Stimulated activated CD8-positive, alpha-beta memory T cell treated with anti-CD3 and anti-CD28 coated beads, Interleukin-7, amount 100 ng/mL, for 4 hours (primary cell): ENCODE measurements at regions not wholly inside any gene's neighbourhood (a gene's known extent, or its start where the extent isn't known, plus 50 kb on each side); places are given as distances from the start of the nearest gene placed in this dataset.
"Not testable (repeated sequence)": the region's sequence is repeated elsewhere in the genome, so short reads cannot be mapped to it uniquely, and the experiment has no call there.

Source experiments
- DNase-seq, 2 donors: peaks; one replicate each; pipeline ENCODE4 v3.0.0-alpha.2; 2020; ENCODE audit warnings: low read depth in 2 of 2

DNA sequence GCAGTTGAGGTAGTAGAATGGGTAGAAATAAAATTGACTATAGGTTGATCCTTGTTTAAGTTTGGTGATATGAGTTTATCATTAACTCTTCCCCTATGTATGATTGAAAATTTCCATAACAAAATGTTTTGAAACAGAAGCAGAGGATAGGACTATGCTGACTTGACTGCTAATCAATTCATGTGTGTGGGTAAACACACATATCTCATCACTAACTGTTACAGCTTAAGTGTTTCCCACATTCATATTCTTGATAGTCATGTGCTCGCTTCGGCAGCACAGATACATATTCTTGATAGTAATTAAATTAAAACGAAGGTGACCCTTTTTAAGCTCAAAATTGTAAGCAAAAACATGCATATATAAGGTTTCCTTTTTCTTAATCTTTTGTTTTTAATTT, 68.2 kb upstream of the SAMSN1 start:
- no peak for DNase-seq

DNA sequence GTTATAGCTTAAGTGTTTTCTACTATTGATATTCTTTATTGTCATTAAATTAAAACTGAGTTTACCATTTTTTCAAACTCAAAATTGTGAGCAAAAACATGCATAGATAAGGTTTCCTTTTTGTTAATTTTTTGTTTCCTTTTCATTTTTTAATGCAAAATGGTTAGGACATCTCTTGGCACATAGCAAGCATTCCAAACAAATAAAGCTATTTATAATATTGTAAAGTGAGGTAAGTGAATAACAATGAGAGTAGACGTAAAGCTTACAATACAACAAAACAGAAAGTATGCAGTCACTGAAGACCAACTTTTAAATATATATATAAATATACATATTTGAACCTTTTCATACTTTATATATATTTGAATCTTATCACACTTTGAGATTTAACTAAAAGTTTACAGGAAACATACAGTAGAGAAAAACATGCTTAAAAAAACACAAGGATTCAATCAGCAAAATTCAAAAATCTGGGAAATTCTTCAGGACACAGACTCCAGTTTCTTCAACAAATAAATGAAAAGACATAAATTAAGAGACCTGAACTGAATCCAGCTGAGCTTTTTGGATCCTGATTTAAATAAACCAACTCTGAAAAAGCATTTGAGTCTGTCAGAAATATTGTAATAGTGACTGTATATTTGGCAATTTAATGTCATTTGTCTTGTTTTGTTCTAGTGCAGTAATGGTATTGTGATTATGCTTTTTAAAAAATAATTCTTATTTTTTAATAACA, 67.5 kb upstream of the SAMSN1 start:
- DNase-seq: no peak

DNA sequence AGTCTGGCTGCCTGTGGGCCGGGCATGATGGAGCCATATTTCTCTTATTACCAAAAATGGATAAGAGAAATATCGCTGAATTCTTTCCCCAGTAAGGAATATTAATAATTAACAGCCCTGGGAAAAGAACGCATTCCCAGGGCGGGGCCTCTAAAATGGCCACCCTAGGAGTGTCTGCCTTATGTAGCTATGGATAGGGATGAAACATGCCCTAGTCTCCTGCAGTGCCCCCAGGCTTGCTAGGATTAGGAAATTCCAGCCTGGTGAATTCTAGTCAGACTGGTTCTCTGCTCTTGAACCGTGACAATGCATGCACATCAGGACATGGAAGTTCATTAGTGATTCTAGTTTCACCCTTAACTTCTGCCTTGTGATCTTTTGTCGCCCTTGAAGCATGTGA, 64.0 kb upstream of the SAMSN1 start:
- DNase-seq: not testable (repeated sequence)

DNA sequence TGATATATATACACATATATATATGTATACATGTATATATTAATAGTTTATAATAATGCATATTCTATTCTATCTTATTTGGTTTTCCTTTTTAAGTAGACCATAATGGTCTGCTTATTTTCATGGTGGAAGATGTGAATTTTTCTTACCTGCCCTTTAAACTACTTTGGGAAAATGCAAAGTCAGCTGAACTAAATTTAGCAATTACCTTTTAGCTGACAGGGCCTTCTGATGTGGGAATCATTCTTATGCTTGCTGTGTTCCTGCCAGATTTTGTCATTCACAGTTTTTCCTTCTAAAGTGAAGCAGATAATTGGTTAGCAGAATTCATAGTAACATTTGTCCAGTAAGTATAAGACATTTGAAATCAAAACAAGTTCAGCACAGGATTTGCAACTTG, 63.2 kb upstream of the SAMSN1 start:
- DNase-seq: no peak

DNA sequence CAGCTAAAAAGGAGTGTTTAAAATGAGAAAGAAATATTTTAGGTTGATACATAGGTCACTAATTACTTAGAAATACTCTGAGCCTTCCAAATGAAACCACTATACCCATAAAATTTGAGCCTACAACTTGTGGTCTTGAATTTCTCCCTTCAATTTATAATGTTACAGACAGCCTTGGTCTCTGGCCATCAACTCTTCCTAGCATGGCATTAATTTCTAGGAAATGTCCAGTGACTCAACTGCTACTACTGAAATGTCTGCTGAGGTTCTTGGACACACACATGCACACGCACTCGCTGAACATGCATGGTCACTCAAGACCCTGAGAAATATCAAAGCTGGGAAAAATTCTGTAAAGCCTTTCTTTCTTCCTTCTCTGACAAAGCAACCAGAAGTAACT, 61.1 kb upstream of the SAMSN1 start:
- DNase-seq: no peak

DNA sequence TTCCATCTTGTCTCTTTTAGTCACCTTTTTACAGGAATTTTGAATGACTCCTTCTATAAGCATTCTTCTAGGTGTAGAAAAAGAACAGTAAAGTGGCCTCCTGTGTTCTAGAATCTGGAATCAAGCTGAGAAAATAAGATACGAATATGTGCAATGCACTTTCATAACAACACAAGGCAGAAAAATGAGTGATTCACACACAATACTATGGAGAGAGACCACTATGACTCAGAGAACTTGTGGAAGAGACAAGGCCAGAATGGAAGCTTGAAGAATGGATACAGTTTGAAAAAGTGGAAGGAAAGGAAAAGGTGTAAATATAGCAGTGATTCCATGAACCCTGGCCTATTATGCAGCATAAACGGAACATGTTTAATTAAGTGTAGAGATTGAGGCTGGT, 57.1 kb upstream of the SAMSN1 start:
- DNase-seq: no peak

DNA sequence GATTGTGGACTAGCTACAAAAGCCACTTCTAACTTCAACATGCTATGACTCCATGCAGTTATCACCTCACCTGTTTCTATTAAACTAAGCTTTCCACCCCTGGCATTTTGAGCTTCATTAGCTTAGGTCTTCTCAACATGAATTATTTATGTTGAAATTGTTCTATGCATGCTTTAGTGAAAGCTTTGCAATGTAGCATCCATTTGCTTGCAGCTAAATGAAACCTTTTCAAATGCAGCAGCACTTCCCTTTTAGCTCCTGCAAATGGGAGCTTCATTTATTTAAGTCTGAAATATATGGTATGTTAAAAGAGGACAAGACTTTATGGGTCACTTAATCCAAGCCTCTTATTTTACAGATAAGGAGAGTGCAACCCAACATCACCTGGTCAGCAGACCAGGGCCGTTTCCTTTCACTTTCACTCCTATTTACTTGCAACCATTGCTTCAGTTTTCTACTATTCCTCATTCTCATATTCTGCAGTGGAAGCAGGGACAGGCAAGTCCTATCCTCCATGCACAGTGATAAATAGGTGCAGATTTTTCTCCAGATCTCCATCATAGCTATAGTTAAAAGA, 56.4 kb upstream of the SAMSN1 start:
- no peak for DNase-seq

DNA sequence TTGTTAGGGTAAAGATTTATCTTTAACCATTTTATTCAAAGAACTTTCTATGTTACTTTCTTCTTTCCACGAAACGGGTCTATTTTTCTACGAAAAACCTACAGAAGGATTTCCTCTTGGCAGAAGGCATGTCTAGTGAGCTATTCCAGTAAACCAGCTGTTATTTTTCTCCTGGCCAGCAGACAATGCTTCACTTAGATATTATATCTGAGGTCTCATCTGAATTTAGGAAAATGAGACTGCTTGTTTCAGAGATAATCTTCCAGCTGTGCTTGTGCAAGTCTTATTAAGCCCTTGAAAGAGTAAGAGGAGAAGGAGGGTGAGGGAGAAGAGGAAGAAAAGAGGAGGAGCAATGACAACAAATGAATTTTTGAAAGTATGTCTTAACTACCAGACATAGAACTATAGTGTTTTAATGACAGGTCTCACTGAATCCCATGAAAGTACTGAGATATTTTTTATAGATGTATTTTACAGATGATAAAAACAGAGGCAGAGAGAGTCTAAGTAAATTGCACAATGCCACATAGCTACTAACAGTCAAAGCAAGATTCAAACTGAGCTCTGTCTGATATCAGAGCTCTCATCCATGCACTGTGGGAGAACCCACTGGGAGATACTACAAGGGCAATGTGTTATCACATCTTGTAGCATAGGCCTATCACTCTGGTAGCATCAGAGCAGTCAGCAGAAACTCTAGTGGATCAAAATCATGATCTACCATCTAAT, 54.6 kb upstream of the SAMSN1 start:
- DNase-seq: no peak

DNA sequence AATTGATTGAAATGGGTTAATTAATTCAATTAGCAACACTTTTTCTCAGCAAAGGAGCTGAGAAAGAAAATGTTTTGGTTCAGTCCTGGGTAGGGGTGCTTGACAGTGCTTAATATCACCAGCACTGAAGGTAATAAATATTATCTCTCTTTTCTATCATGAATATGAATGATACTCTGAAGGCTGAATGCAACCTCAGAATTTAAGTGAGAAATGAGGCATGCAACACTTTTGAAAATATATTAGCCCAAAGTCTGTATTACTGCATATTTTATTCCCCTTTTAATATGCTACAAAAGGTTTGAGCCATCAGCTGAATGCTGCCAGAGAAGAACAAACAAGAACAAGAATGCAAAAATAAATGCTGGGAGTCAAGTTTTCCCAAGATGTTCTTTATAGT, 52.0 kb upstream of the SAMSN1 start:
- no peak for DNase-seq
